IMR-90 (cell line): ENCODE measurements at regions not wholly inside any gene's neighbourhood (a gene's known extent, or its start where the extent isn't known, plus 50 kb on each side); places are given as distances from the start of the nearest gene placed in this dataset.

Source experiments
- ATAC-seq: fragments of 200-7000 bp; cut with Tn5 transposase; 2 replicates; pipeline ENCODE4 v1.9.1; 2020; ENCODE audit warnings: low read depth, mild to moderate bottlenecking, moderate library complexity
- BruUV-seq: library from RNA; stranded (reverse); fragments of 400-500 nt; replicated peaks from 2 replicates; lab custom pipeline; 2021; lab: Mats Ljungman, UMichigan
- CTCF ChIA-PET: fragments of 300-600 bp; formaldehyde crosslinking; extraction: SDS; loops from one replicate; lab custom pipeline; 2021; ENCODE audit warnings: antibody characterized with exemption; lab: Yijun Ruan, JAX
- POLR2A ChIA-PET: fragments of 300-600 bp; sonication (Branson Sonifier 250); formaldehyde crosslinking; loops from one replicate; lab custom pipeline; 2022; ENCODE audit warnings: antibody characterized with exemption; ENCODE audit not compliant: unreplicated experiment; lab: Charles Lee
- DNase-seq: peaks from one replicate; pipeline ENCODE4 v3.0.0; 2013
- H2AFZ ChIP-seq: replicated peaks from 2 replicates; pipeline ENCODE3; 2013; ENCODE audit warnings: low read length, mild to moderate bottlenecking; ENCODE audit not compliant: poor library complexity
- H2AK5ac ChIP-seq: 2 replicates; pipeline ENCODE4 v1.6.1; 2013; ENCODE audit warnings: low read depth, low read length, inconsistent platforms
- H2AK9ac ChIP-seq: replicated peaks from 2 replicates; pipeline ENCODE3; 2013; ENCODE audit warnings: mild to moderate bottlenecking, low read depth, low read length, moderate library complexity; ENCODE audit not compliant: poor library complexity
- H2BK120ac ChIP-seq: 2 replicates; pipeline ENCODE4 v1.6.1; 2013; ENCODE audit warnings: low read depth, low read length, inconsistent platforms
- H2BK15ac ChIP-seq: 3 replicates; pipeline ENCODE4 v1.6.1; 2013; ENCODE audit warnings: low read depth, low read length, inconsistent platforms
- H2BK20ac ChIP-seq: 2 replicates; pipeline ENCODE4 v1.6.1; 2013; ENCODE audit warnings: low read depth, mild to moderate bottlenecking, inconsistent platforms, low read length, moderate library complexity
- H2BK5ac ChIP-seq: 2 replicates; pipeline ENCODE4 v1.6.1; 2013; ENCODE audit warnings: mild to moderate bottlenecking, low read depth, low read length, inconsistent platforms; ENCODE audit not compliant: poor library complexity, severe bottlenecking
- H3K14ac ChIP-seq: replicated peaks from 2 replicates; pipeline ENCODE4 v1.6.1; 2013; ENCODE audit warnings: low read depth, low read length, inconsistent platforms
- H3K18ac ChIP-seq: 2 replicates; pipeline ENCODE4 v1.6.1; 2013; ENCODE audit warnings: low read depth, low read length, control low read depth
- H3K23ac ChIP-seq: 2 replicates; pipeline ENCODE4 v1.6.1; 2013; ENCODE audit warnings: low read depth, low read length, inconsistent platforms
- H3K27ac ChIP-seq: 2 replicates; pipeline ENCODE4 v1.5.1; 2013; ENCODE audit warnings: mild to moderate bottlenecking, control low read depth, low read length; ENCODE audit not compliant: insufficient read depth
- H3K27me3 ChIP-seq: 2 replicates; pipeline ENCODE4 v1.6.1; 2013; ENCODE audit warnings: low read length; ENCODE audit not compliant: control insufficient read depth, insufficient read depth
- H3K36me3 ChIP-seq: 2 replicates; pipeline ENCODE4 v1.6.1; 2013; ENCODE audit warnings: low read length, mixed read lengths; ENCODE audit not compliant: control insufficient read depth, insufficient read depth
- H3K4ac ChIP-seq: 2 replicates; pipeline ENCODE4 v1.6.1; 2013; ENCODE audit warnings: low read depth, low read length, inconsistent platforms
- H3K4me1 ChIP-seq: 2 replicates; pipeline ENCODE4 v1.6.1; 2013; ENCODE audit warnings: low read length, mixed read lengths; ENCODE audit not compliant: control insufficient read depth, insufficient read depth
- H3K4me2 ChIP-seq: 2 replicates; pipeline ENCODE4 v1.6.1; 2013; ENCODE audit warnings: low read depth, mild to moderate bottlenecking, control low read depth, low read length, moderate library complexity
- H3K4me3 ChIP-seq: 2 replicates; pipeline ENCODE4 v1.5.1; 2013; ENCODE audit warnings: low read depth, mild to moderate bottlenecking, control low read depth, low read length, moderate library complexity; ENCODE audit not compliant: insufficient read depth
- H3K56ac ChIP-seq: 2 replicates; pipeline ENCODE4 v1.6.1; 2013; ENCODE audit warnings: low read length, inconsistent platforms; ENCODE audit not compliant: insufficient read depth; ENCODE audit errors: extremely low read depth
- H3K79me1 ChIP-seq, 2 experiments: 2 replicates each; pipeline ENCODE4 v1.6.1; 2013; ENCODE audit warnings: low read length in 2 of 2, inconsistent platforms in 1 of 2, low read depth in 1 of 2
- H3K9ac ChIP-seq: 2 replicates; pipeline ENCODE4 v1.6.1; 2013; ENCODE audit warnings: low read depth, low read length, control low read depth
- H3K9me1 ChIP-seq: 2 replicates; pipeline ENCODE4 v1.6.1; 2013; ENCODE audit warnings: low read length, inconsistent platforms; ENCODE audit not compliant: insufficient read depth
- H3K9me3 ChIP-seq: 2 replicates; pipeline ENCODE4 v1.6.1; 2013; ENCODE audit warnings: low read length; ENCODE audit not compliant: control insufficient read depth, insufficient read depth
- H4K20me1 ChIP-seq: 2 replicates; pipeline ENCODE4 v1.6.1; 2013; ENCODE audit warnings: low read length, inconsistent platforms; ENCODE audit not compliant: insufficient read depth
- H4K5ac ChIP-seq: 2 replicates; pipeline ENCODE4 v1.6.1; 2013; ENCODE audit warnings: mild to moderate bottlenecking, low read depth, low read length, control low read depth
- H4K8ac ChIP-seq, 2 experiments: 2 replicates each; pipeline ENCODE4 v1.6.1; 2013; ENCODE audit warnings: low read depth in 2 of 2, low read length in 2 of 2, control low read depth in 1 of 2, inconsistent platforms in 1 of 2
- H4K91ac ChIP-seq: 2 replicates; pipeline ENCODE4 v1.6.1; 2013; ENCODE audit warnings: low read depth, low read length, inconsistent platforms; ENCODE audit not compliant: insufficient read depth
- CHD1 ChIP-seq: IDR thresholded peaks from 2 replicates; pipeline ENCODE4 v1.6.1; 2012; ENCODE audit warnings: low read depth, low read length, improper control_type of control experiment
- MAFK ChIP-seq: IDR thresholded peaks from 2 replicates; pipeline ENCODE4 v1.6.1; 2012; ENCODE audit warnings: low read depth, low read length, improper control_type of control experiment
- MAZ ChIP-seq: IDR thresholded peaks from 2 replicates; pipeline ENCODE4 v1.6.1; 2012; ENCODE audit warnings: low read depth, mild to moderate bottlenecking, low read length, improper control_type of control experiment, moderate library complexity, borderline replicate concordance
- POLR2A ChIP-seq: IDR thresholded peaks from 2 replicates; pipeline ENCODE4 v1.6.1; 2012; ENCODE audit warnings: mild to moderate bottlenecking, low read depth, low read length
- RCOR1 ChIP-seq: IDR thresholded peaks from 2 replicates; pipeline ENCODE4 v1.6.1; 2012; ENCODE audit warnings: mild to moderate bottlenecking, low read length, improper control_type of control experiment; ENCODE audit not compliant: insufficient replicate concordance
- RFX5 ChIP-seq: IDR thresholded peaks from 2 replicates; pipeline ENCODE4 v1.8.0; 2012; ENCODE audit warnings: low read depth, mild to moderate bottlenecking, low read length, moderate library complexity
- USF2 ChIP-seq: fragments of 150-350 bp; IDR thresholded peaks from 2 replicates; pipeline ENCODE4 v1.6.1; 2017; ENCODE audit warnings: mild to moderate bottlenecking, antibody characterized with exemption, low read length, low read depth
- WGBS, 2 experiments: methylation state at CpG; one replicate each; pipeline versions ENCODE4 v1.1.5 to v1.1.7; 2013; ENCODE audit warnings: missing lambda C conversion rate in 2 of 2; ENCODE audit not compliant: insufficient read length in 1 of 2; ENCODE audit errors: extremely low coverage in 2 of 2; 5-methylcytosine and 5-hydroxymethylcytosine counted together
- dilution Hi-C: fragments of 300-500 bp; cut with HindIII; formaldehyde crosslinking; loops from one replicate; pipeline ENCODE4 v1.14.3; 2018; ENCODE audit warnings: low sequenced_read_pairs; ENCODE audit not compliant: unreplicated experiment
- in situ Hi-C: fragments of 300-500 bp; cut with MboI; formaldehyde crosslinking; loops from 3 replicates; pipeline ENCODE4 v1.14.3; 2019; ENCODE audit warnings: low sequenced_read_pairs, inconsistent platforms, mixed read lengths
- intact Hi-C: fragments of 100-400 bp; cut with micrococcal nuclease; formaldehyde crosslinking; loops from 2 replicates; pipeline ENCODE4 v1.10.0; 2022
- TF ChIP-seq, protein P1 (sequence below): conservative IDR thresholded peaks from 2 replicates; pipeline ENCODE4 v1.5.1; 2012; ENCODE audit warnings: mild to moderate bottlenecking, low read depth, low read length, improper control_type of control experiment

DNA sequence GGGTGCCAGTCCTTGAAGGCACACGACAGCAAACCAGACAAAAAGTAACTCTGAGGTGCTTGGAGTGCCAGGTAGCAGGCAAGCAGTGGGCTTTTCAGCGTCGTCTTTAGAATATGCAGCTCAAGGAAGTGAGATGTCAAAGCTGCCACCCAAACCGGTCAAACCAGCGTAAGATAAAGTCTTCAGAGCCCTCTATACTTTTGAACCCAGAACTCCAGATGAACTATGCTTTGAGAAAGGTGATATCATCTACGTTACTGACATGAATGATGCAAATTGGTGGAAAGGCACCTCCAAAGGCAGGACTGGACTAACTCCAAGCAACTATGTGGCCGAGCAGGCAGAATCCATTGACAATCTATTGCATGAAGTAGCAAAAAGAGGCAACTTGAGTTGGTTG lies 95.9 kb downstream of the TBX3 start:
- Histone ChIP-seq H2BK20ac (no peak overlapping the region), H3K23ac (no peak overlapping the region), H4K5ac (no peak overlapping the region), H3K4me1 (no peaks in the 10 kb centered on the region), H2AK5ac (no peak overlapping the region), H3K9ac (no peak overlapping the region), H2BK120ac (no peak overlapping the region), H3K36me3 (no peaks in the 10 kb centered on the region), H2BK15ac (no peak overlapping the region), H3K18ac (no peak overlapping the region), H4K8ac (no peak overlapping the region), H3K27me3 (no peaks in the 10 kb centered on the region), H4K91ac (no peak overlapping the region), H4K20me1 (no peaks in the 10 kb centered on the region), H3K4me2 (no peak overlapping the region), H3K9me1 (no peaks in the 10 kb centered on the region), H3K14ac (no peak overlapping the region), H3K9me3 (no peaks in the 10 kb centered on the region), H3K27ac (no peak overlapping the region), H2AK9ac (no peak overlapping the region), H2BK5ac (no peak overlapping the region), H3K4me3 (no peak overlapping the region), H3K79me1 (no peaks in the 10 kb centered on the region), H2AFZ (no peak overlapping the region), H3K4ac (no peak overlapping the region), H3K56ac (no peak overlapping the region)
- no TSS peak for BruUV-seq
- in situ Hi-C loops: no loop called here
- dilution Hi-C loops: no loop called here
- ChIA-PET POLR2A (no interaction called here), CTCF (no interaction called here)
- TF ChIP-seq, protein P1, sequence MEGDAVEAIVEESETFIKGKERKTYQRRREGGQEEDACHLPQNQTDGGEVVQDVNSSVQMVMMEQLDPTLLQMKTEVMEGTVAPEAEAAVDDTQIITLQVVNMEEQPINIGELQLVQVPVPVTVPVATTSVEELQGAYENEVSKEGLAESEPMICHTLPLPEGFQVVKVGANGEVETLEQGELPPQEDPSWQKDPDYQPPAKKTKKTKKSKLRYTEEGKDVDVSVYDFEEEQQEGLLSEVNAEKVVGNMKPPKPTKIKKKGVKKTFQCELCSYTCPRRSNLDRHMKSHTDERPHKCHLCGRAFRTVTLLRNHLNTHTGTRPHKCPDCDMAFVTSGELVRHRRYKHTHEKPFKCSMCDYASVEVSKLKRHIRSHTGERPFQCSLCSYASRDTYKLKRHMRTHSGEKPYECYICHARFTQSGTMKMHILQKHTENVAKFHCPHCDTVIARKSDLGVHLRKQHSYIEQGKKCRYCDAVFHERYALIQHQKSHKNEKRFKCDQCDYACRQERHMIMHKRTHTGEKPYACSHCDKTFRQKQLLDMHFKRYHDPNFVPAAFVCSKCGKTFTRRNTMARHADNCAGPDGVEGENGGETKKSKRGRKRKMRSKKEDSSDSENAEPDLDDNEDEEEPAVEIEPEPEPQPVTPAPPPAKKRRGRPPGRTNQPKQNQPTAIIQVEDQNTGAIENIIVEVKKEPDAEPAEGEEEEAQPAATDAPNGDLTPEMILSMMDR: no peak
- TF ChIP-seq CHD1 (no peak), RCOR1 (no peak), RFX5 (no peak), MAFK (no peak), MAZ (no peak), POLR2A (no peak), USF2 (no peak)
- 38% methylated on average over 3 of the region's 7 CpGs; no CpG with 5 or more reads in 1 of the 2 experiments for WGBS, 2 experiments
- intact Hi-C loops: no loop called here
- DNase-seq (no peak), ATAC-seq (no peak)
